SK-N-SH (cell line): ENCODE measurements at regions not wholly inside any gene's neighbourhood (a gene's known extent, or its start where the extent isn't known, plus 50 kb on each side); places are given as distances from the start of the nearest gene placed in this dataset.

Source experiments
- CTCF ChIA-PET: fragments of 300-600, 350-600 bp; formaldehyde crosslinking; extraction: SDS; loops from one replicate; lab custom pipeline; 2021; lab: Yijun Ruan, JAX
- POLR2A ChIA-PET: fragments of 350-600 bp; sonication (Branson Sonifier 250); formaldehyde crosslinking; extraction: SDS; loops from one replicate; lab custom pipeline; 2020; ENCODE audit warnings: antibody characterized with exemption, inconsistent platforms; lab: Yijun Ruan, JAX
- DNase-seq: peaks from one replicate; pipeline ENCODE4 v3.0.0; 2012
- H2AFZ ChIP-seq: fragments of 200-600 bp; sonication (generic); 2 replicates; pipeline ENCODE4 v1.8.1; 2016; ENCODE audit warnings: antibody characterized with exemption, mild to moderate bottlenecking, low read depth
- H3F3A ChIP-seq: fragments of 200-600 bp; sonication (generic); replicated peaks from 2 replicates; pipeline ENCODE3; 2016; ENCODE audit warnings: antibody characterized with exemption, mild to moderate bottlenecking; ENCODE audit not compliant: insufficient read depth
- H3K27ac ChIP-seq, 2 experiments: fragments of 200-500 bp in 1 of 2; fragments of 200-600 bp in 1 of 2; sonication (Bioruptor generic) in 1 of 2; sonication (generic), shearing (Covaris generic) in 1 of 2; 2 replicates each; pipeline versions ENCODE4 v1.5.1 to v1.6.1; 2014 to 2016; ENCODE audit warnings: low read depth in 2 of 2, inconsistent platforms in 1 of 2, low read length in 1 of 2, mild to moderate bottlenecking in 1 of 2, mixed read lengths in 1 of 2
- H3K27me3 ChIP-seq: fragments of 200-600 bp; sonication (generic), shearing (Covaris generic); 2 replicates; pipeline ENCODE4 v1.6.1; 2016; ENCODE audit warnings: mixed run types; ENCODE audit not compliant: insufficient read depth
- H3K36me3 ChIP-seq, 2 experiments: fragments of 200-500 bp in 1 of 2; fragments of 200-600 bp in 1 of 2; sonication (Bioruptor generic) in 1 of 2; sonication (generic) in 1 of 2; replicated peaks in 1 of 2; 2 replicates each; pipeline versions ENCODE3 to v1.5.1; 2014 to 2016; ENCODE audit warnings: low read length in 1 of 2, mild to moderate bottlenecking in 1 of 2; ENCODE audit not compliant: insufficient read depth in 2 of 2, control insufficient read depth in 1 of 2
- H3K4me1 ChIP-seq, 2 experiments: fragments of 200-500 bp in 1 of 2; fragments of 200-600 bp in 1 of 2; sonication (Bioruptor generic) in 1 of 2; sonication (generic), shearing (Covaris generic) in 1 of 2; 2 replicates each; pipeline versions ENCODE4 v1.5.1 to v1.6.1; 2014 to 2016; ENCODE audit warnings: low read depth in 1 of 2, low read length in 1 of 2, mixed run types in 1 of 2; ENCODE audit not compliant: insufficient read depth in 2 of 2, control insufficient read depth in 1 of 2
- H3K4me2 ChIP-seq: fragments of 200-600 bp; sonication (generic), shearing (Covaris generic); 2 replicates; pipeline ENCODE4 v1.6.1; 2017; ENCODE audit warnings: mixed run types
- H3K4me3 ChIP-seq, 2 experiments: fragments of 200-500 bp in 1 of 2; fragments of 200-600 bp in 1 of 2; sonication (Bioruptor generic) in 1 of 2; sonication (generic), shearing (Covaris generic) in 1 of 2; 2 replicates each; pipeline versions ENCODE4 v1.5.1 to v1.8.1; 2014 to 2016; ENCODE audit warnings: low read depth in 2 of 2, inconsistent platforms in 1 of 2, low read length in 1 of 2, mild to moderate bottlenecking in 1 of 2, mixed read lengths in 1 of 2, moderate library complexity in 1 of 2
- H3K79me2 ChIP-seq: fragments of 200-600 bp; sonication (generic); 2 replicates; pipeline ENCODE4 v1.8.1; 2017; ENCODE audit warnings: mild to moderate bottlenecking; ENCODE audit not compliant: insufficient read depth
- H3K9ac ChIP-seq: fragments of 200-600 bp; sonication (generic); 2 replicates; pipeline ENCODE4 v1.6.1; 2017; ENCODE audit warnings: mixed run types
- H3K9me2 ChIP-seq: fragments of 200-600 bp; sonication (generic); 2 replicates; pipeline ENCODE4 v1.6.1; 2017; ENCODE audit warnings: mixed run types
- H3K9me3 ChIP-seq: fragments of 200-600 bp; sonication (generic); 2 replicates; pipeline ENCODE4 v1.6.1; 2017; ENCODE audit warnings: mixed run types, mild to moderate bottlenecking, moderate library complexity
- H4K20me1 ChIP-seq: fragments of 200-600 bp; sonication (generic); 2 replicates; pipeline ENCODE4 v1.6.1; 2017; ENCODE audit warnings: mild to moderate bottlenecking, mixed run types; ENCODE audit not compliant: insufficient read depth
- CHD2 ChIP-seq: fragments of 150-350 bp; IDR thresholded peaks from 2 replicates; pipeline ENCODE4 v1.6.1; 2018; ENCODE audit warnings: low read length; ENCODE audit not compliant: partially characterized antibody
- EP300 ChIP-seq, 2 experiments: IDR thresholded peaks; 2 replicates each; pipeline versions ENCODE4 v1.4.0 to v1.6.1; 2012; ENCODE audit warnings: borderline replicate concordance in 1 of 2, low read depth in 1 of 2, low read length in 1 of 2
- EZH2phosphoT487 ChIP-seq: fragments of 200-600 bp; sonication (generic); IDR thresholded peaks from 2 replicates; pipeline ENCODE4 v1.6.1; 2017; ENCODE audit warnings: low read depth, mixed run types, mild to moderate bottlenecking, antibody characterized with exemption, moderate library complexity, borderline replicate concordance
- FOSL2 ChIP-seq: IDR thresholded peaks from 2 replicates; pipeline ENCODE4 v1.4.0; 2012; ENCODE audit warnings: low read depth, mild to moderate bottlenecking, moderate library complexity, borderline replicate concordance
- FOXJ3 ChIP-seq: sonication (generic); formaldehyde crosslinking; IDR thresholded peaks from 2 replicates; pipeline ENCODE4 v1.5.1; 2020; ENCODE audit warnings: mild to moderate bottlenecking, missing genetic modification reagents
- GATA2 ChIP-seq: sonication (generic); formaldehyde crosslinking; IDR thresholded peaks from 2 replicates; pipeline ENCODE4 v1.5.0; 2020; ENCODE audit warnings: mild to moderate bottlenecking, missing genetic modification reagents
- MEF2A ChIP-seq: IDR thresholded peaks from 2 replicates; pipeline ENCODE4 v1.4.0; 2012; ENCODE audit warnings: low read depth, borderline replicate concordance
- NFIC ChIP-seq: IDR thresholded peaks from 2 replicates; pipeline ENCODE4 v1.4.0; 2012; ENCODE audit warnings: borderline replicate concordance
- NRF1 ChIP-seq: IDR thresholded peaks from 2 replicates; pipeline ENCODE4 v1.6.1; 2012; ENCODE audit warnings: low read depth, mild to moderate bottlenecking, low read length
- POLR2AphosphoS5 ChIP-seq: IDR thresholded peaks from 2 replicates; pipeline ENCODE4 v1.6.1; 2012; ENCODE audit warnings: low read depth, low read length
- RAD21 ChIP-seq: IDR thresholded peaks from 2 replicates; pipeline ENCODE4 v1.6.1; 2012; ENCODE audit warnings: mild to moderate bottlenecking, low read length
- RCOR1 ChIP-seq: fragments of 150-350 bp; IDR thresholded peaks from 2 replicates; pipeline ENCODE4 v1.6.1; 2017; ENCODE audit warnings: antibody characterized with exemption, low read length
- RFX5 ChIP-seq: IDR thresholded peaks from 2 replicates; pipeline ENCODE4 v1.6.1; 2012; ENCODE audit warnings: mild to moderate bottlenecking, improper control_type of control experiment, low read length
- RXRA ChIP-seq: IDR thresholded peaks from 2 replicates; pipeline ENCODE4 v1.4.0; 2012; ENCODE audit warnings: low read depth, mild to moderate bottlenecking, borderline replicate concordance
- SIN3A ChIP-seq: IDR thresholded peaks from 2 replicates; pipeline ENCODE4 v1.6.1; 2012; ENCODE audit warnings: low read depth, mild to moderate bottlenecking, low read length, moderate library complexity, borderline replicate concordance
- TAF1 ChIP-seq: IDR thresholded peaks from 2 replicates; pipeline ENCODE4 v1.6.1; 2012; ENCODE audit warnings: low read depth, mild to moderate bottlenecking, low read length, moderate library complexity, borderline replicate concordance
- TCF12 ChIP-seq: IDR thresholded peaks from 2 replicates; pipeline ENCODE4 v1.4.0; 2012
- YY1 ChIP-seq: IDR thresholded peaks from 2 replicates; pipeline ENCODE4 v1.4.0; 2012; ENCODE audit warnings: low read depth, mild to moderate bottlenecking
- WGBS: methylation state at CpG from one replicate; pipeline ENCODE4 v1.1.6; 2017; ENCODE audit warnings: low lambda C conversion rate; 5-methylcytosine and 5-hydroxymethylcytosine counted together
- TF ChIP-seq, protein P1 (sequence below): IDR thresholded peaks from 2 replicates; pipeline ENCODE4 v1.4.0; 2012; ENCODE audit warnings: low read depth
- TF ChIP-seq, protein P2 (sequence below): IDR thresholded peaks from 2 replicates; pipeline ENCODE4 v1.4.0; 2012; ENCODE audit warnings: low read depth, borderline replicate concordance
- TF ChIP-seq, protein P3 (sequence below): IDR thresholded peaks from 2 replicates; pipeline ENCODE4 v1.4.0; 2012; ENCODE audit warnings: low read depth, borderline replicate concordance

DNA sequence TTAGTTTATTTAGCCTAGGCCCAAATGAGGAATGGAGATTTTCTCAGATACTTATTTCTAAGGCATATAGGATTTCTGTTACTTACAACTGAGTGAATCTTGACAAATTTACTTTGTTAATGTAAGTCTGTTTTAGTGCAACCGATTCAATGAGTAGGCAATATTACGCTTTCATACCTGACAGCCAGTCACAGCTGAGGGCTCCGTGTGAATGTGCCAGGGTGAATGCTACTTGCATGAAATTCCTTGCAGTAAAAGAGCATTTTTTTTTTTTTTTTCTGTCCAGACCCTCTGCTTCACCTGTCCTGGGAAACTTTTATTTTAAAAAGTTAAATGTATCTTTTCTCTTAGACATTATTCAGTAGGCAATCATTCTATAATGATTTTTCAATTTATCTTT lies 1100.0 kb downstream of the FAT4 start:
- TF ChIP-seq TAF1 (no peak), POLR2AphosphoS5 (no peak), RAD21 (no peak), MEF2A (no peak), NRF1 (no peak), NFIC (no peak), RCOR1 (no peak), FOSL2 (no peak), GATA2 (CRISPR knock-in tag) (no peak), CHD2 (no peak), EZH2phosphoT487 (no peak)
- TF ChIP-seq, protein P1, sequence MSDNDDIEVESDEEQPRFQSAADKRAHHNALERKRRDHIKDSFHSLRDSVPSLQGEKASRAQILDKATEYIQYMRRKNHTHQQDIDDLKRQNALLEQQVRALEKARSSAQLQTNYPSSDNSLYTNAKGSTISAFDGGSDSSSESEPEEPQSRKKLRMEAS = no peak
- Histone ChIP-seq H3K36me3 (no peaks in the 10 kb centered on the region), H3K4me2 (no peak overlapping the region), H2AFZ (no peak overlapping the region), H3F3A (no peaks in the 10 kb centered on the region), H3K4me1 (no peaks in the 10 kb centered on the region), H3K27ac (no peak overlapping the region), H3K9ac (no peak overlapping the region), H3K79me2 (no peaks in the 10 kb centered on the region), H3K9me3 (0 out of 2 replicates have a peak, but pooled peaks cover 7% of the 10 kb centered on the region), H3K4me3 (no peak overlapping the region), H3K9me2 (no peaks in the 10 kb centered on the region), H3K27me3 (no peaks in the 10 kb centered on the region), H4K20me1 (no peaks in the 10 kb centered on the region)
- CTCF ChIA-PET = interaction anchor here (1.3 to 1.5 kb wide), 2 partner anchors 9 to 11 kb away, joined by 4 read pairs; no protein-coding TSS in a partner anchor
- WGBS = 86% methylated on average over 3 of the region's 3 CpGs
- POLR2A ChIA-PET = no interaction called here
- no peak for DNase-seq

DNA sequence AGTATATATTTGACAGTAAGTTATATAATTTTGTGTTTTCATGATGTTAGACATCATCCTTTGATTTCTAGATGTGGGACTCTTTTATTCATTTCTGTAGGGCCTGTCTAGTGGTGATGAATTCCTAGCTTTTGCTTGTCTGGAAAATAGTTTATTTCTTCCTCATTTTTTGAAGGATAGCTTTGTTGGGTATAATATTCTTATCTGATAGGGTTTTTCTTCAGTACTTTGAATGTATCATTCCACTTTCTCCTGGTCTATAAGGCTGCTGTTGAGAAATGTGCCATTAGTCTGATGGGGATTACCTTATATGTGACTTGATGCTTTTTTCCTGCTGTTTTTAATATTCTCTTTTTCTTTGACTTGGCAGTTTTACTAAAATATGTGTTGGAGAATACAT lies 1104.5 kb downstream of the FAT4 start:
- Histone ChIP-seq H3K36me3 (no peaks in the 10 kb centered on the region), H3K9ac (no peak overlapping the region), H3K4me3 (no peak overlapping the region), H3K4me2 (no peak overlapping the region), H2AFZ (no peak overlapping the region), H4K20me1 (no peaks in the 10 kb centered on the region), H3K9me2 (no peaks in the 10 kb centered on the region), H3K27me3 (no peaks in the 10 kb centered on the region), H3K4me1 (no peaks in the 10 kb centered on the region), H3K9me3 (0 out of 2 replicates have a peak, but pooled peaks cover 11% of the 10 kb centered on the region), H3K79me2 (no peaks in the 10 kb centered on the region), H3F3A (no peaks in the 10 kb centered on the region), H3K27ac (no peak overlapping the region)
- TF ChIP-seq, protein P2, sequence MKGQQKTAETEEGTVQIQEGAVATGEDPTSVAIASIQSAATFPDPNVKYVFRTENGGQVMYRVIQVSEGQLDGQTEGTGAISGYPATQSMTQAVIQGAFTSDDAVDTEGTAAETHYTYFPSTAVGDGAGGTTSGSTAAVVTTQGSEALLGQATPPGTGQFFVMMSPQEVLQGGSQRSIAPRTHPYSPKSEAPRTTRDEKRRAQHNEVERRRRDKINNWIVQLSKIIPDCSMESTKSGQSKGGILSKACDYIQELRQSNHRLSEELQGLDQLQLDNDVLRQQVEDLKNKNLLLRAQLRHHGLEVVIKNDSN = no peak
- no peak for TF ChIP-seq FOSL2
- ChIA-PET POLR2A (no interaction called here), CTCF (no interaction called here)
- DNase-seq = no peak

DNA sequence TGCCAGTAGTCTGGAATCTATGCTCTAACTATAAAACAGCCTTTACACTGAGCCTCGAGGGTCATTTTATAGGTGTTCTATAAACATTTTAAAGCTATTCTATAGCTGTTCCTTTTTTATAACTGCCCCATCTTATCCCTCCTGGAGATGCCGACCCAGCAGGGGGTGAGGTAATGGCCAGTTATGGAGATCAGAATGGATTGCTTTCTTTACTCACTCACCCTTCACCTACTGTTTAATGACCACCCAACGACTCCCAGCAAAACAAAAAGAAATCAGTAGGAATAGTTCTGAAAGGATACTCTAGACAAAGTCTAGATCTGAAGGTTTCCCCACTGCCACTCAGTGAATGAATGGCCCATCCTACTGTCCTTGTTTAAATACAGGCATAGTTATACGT lies 1113.1 kb downstream of the FAT4 start:
- H3K4me1 ChIP-seq = no peaks in the 10 kb centered on the region
- POLR2A ChIA-PET = no interaction called here
- TF ChIP-seq GATA2 (CRISPR knock-in tag) (no peak), EZH2phosphoT487 (no peak), EP300 (IDR thresholded peaks at IDR 0.05; ENCODE audit: borderline replicate concordance in 1 of 2, low read depth in 1 of 2, low read length in 1 of 2) (no peak), POLR2AphosphoS5 (no peak), RXRA (no peak), FOSL2 (no peak), TAF1 (no peak), NRF1 (no peak), TCF12 (no peak), RFX5 (no peak), YY1 (no peak), SIN3A (no peak), FOXJ3 (no peak)
- TF ChIP-seq, protein P3, sequence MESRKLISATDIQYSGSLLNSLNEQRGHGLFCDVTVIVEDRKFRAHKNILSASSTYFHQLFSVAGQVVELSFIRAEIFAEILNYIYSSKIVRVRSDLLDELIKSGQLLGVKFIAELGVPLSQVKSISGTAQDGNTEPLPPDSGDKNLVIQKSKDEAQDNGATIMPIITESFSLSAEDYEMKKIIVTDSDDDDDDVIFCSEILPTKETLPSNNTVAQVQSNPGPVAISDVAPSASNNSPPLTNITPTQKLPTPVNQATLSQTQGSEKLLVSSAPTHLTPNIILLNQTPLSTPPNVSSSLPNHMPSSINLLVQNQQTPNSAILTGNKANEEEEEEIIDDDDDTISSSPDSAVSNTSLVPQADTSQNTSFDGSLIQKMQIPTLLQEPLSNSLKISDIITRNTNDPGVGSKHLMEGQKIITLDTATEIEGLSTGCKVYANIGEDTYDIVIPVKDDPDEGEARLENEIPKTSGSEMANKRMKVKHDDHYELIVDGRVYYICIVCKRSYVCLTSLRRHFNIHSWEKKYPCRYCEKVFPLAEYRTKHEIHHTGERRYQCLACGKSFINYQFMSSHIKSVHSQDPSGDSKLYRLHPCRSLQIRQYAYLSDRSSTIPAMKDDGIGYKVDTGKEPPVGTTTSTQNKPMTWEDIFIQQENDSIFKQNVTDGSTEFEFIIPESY = no peak

More for the DNA sequence above, 1113.1 kb downstream of the FAT4 start:
- no peaks in the 10 kb centered on the region for H3K36me3 ChIP-seq
- H3K9me3 ChIP-seq = 0 out of 2 replicates have a peak, but pooled peaks cover 3% of the 10 kb centered on the region
- no peak overlapping the region for H3K9ac ChIP-seq
- no peak overlapping the region for H3K4me3 ChIP-seq
- H3K27me3 ChIP-seq = no peaks in the 10 kb centered on the region
- no peak for DNase-seq
- H3K79me2 ChIP-seq = no peaks in the 10 kb centered on the region
- 71% methylated on average over 4 of the region's 4 CpGs for WGBS
- H3K9me2 ChIP-seq = no peaks in the 10 kb centered on the region
- no peak overlapping the region for H3K4me2 ChIP-seq
- no peaks in the 10 kb centered on the region for H3F3A ChIP-seq
- H3K27ac ChIP-seq = no peak overlapping the region
- no peak overlapping the region for H2AFZ ChIP-seq
- CTCF ChIA-PET = no interaction called here
- no peaks in the 10 kb centered on the region for H4K20me1 ChIP-seq
